BE2C (cell line): ENCODE measurements at regions not wholly inside any gene's neighbourhood (a gene's known extent, or its start where the extent isn't known, plus 50 kb on each side); places are given as distances from the start of the nearest gene placed in this dataset.

Experiments
- DNase-seq: peaks from one replicate; pipeline ENCODE4 v3.0.0-alpha.2; 2020
- H3K27me3 ChIP-seq: fragments of 250-450 bp; sonication (Bioruptor Pico); 2 replicates; pipeline ENCODE4 v1.5.1; 2020; ENCODE audit warnings: mild to moderate bottlenecking
- H3K36me3 ChIP-seq: fragments of 250-450 bp; sonication (Bioruptor Pico); 2 replicates; pipeline ENCODE4 v1.5.1; 2020; ENCODE audit warnings: mild to moderate bottlenecking
- H3K4me1 ChIP-seq: fragments of 250-450 bp; sonication (Bioruptor Pico); 2 replicates; pipeline ENCODE4 v1.5.1; 2020
- H3K4me3 ChIP-seq: 2 replicates; pipeline ENCODE4 v1.5.1; 2011; ENCODE audit warnings: low read depth, low read length
- H3K9me3 ChIP-seq: fragments of 250-450 bp; sonication (Bioruptor Pico); 2 replicates; pipeline ENCODE4 v1.5.1; 2020
- CTCF ChIP-seq: IDR thresholded peaks from 2 replicates; pipeline ENCODE4 v1.5.1; 2012; ENCODE audit warnings: mild to moderate bottlenecking, low read depth, low read length

- H3K4me3 ChIP-seq, result no peak overlapping the region
- no peaks in the 10 kb centered on the region for H3K4me1 ChIP-seq
- H3K36me3 ChIP-seq, result no peaks in the 10 kb centered on the region
- no peaks in the 10 kb centered on the region for H3K9me3 ChIP-seq
- no peak for DNase-seq
- H3K27me3 ChIP-seq, result no peaks in the 10 kb centered on the region
- no peak for TF ChIP-seq CTCF
Observed at GRCh38 chr3:106737265-106737664, 640.0 kb upstream of the CCDC54 start.

DNA sequence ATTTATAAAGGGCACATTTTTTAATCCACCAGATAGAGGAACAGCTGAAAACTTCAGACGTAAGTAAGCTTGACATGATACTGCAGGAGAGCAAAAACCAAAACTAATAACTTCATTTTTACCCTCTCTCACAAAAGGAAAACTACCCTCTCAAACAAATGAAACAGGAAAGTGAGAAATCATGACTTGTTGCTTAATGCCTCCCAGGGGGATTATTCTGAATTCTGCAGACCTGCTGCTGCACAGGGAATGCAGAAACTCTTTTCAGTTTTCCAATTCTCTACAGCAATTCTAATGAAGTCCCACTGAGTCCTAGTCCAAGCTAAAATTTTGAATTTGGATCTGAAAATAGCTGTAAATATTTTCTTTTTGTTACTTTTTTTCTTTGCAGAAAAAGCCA lies 637.1 kb upstream of the CCDC54 start:
- Histone ChIP-seq H3K36me3 (no peaks in the 10 kb centered on the region), H3K27me3 (no peaks in the 10 kb centered on the region), H3K9me3 (no peaks in the 10 kb centered on the region), H3K4me1 (no peaks in the 10 kb centered on the region), H3K4me3 (no peak overlapping the region)
- TF ChIP-seq CTCF, result no peak
- no peak for DNase-seq

GRCh38 chr3:106745344-106746168 lies 631.7 kb upstream of the CCDC54 start:
- DNase-seq, result no peak
- Histone ChIP-seq H3K4me3 (no peak overlapping the region), H3K9me3 (no peaks in the 10 kb centered on the region), H3K4me1 (no peaks in the 10 kb centered on the region), H3K27me3 (no peaks in the 10 kb centered on the region), H3K36me3 (no peaks in the 10 kb centered on the region)
- TF ChIP-seq CTCF, result no peak

DNA sequence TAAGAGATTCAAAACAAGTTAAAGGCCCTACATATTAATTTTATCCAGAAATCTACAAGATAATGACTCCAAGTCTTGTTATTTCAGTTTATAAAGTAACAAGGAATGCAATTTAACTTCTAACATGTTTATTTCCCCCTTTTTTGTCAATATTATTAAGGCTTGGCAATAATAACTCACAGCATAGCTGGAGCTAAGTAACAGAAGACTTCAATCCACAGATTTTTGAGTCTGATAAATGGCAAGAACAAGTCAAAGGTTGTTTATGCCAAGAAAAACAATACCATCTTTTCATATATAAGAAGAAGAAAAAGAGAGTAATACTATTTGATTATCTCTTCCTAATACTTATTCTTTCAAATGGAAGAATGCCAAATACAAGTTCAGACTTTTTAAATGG lies 631.0 kb upstream of the CCDC54 start:
- no peak for TF ChIP-seq CTCF
- no peaks in the 10 kb centered on the region for H3K9me3 ChIP-seq
- no peak for DNase-seq
- no peaks in the 10 kb centered on the region for H3K4me1 ChIP-seq
- no peak overlapping the region for H3K4me3 ChIP-seq
- H3K27me3 ChIP-seq, result no peaks in the 10 kb centered on the region
- H3K36me3 ChIP-seq, result no peaks in the 10 kb centered on the region

DNA sequence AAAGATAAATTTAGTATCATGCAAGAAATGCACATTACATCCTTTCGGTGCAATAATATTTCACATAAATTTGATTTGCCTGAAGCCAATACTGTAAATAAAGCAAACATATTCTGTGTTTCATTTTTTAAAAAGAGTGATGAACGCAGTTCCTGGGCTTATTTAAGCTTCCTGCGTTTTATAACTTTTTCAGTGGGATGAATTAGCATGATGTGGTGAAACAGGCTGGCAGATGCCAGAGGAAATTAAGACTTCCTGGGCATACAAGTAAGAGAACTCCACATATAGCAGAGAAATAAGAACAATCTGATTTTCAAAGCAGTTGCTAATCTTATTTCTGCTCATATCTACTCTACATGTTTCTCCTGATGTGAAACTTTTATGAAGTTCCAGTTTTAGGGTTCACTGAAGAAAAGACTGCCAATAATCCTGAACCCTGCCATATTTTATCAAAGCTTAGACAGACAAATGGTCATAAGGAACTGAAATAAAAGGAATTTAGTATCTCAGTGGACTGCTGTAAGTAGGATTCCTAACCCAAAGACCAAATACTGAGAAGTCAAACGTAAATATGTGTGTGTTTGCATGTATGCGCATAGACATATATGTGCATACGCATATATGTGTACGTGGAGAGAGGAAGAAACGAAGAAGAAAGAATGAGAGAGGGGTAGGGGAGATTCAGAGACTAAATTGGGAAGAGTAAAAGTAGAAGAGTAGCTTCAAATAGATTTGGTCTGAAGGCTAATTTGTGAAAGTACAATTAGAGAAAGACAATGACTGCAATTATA lies 628.6 kb upstream of the CCDC54 start:
- no peak for DNase-seq
- no peaks in the 10 kb centered on the region for H3K4me1 ChIP-seq
- TF ChIP-seq CTCF, result no peak
- no peaks in the 10 kb centered on the region for H3K9me3 ChIP-seq
- no peaks in the 10 kb centered on the region for H3K36me3 ChIP-seq
- H3K27me3 ChIP-seq, result no peaks in the 10 kb centered on the region
- no peak overlapping the region for H3K4me3 ChIP-seq

DNA sequence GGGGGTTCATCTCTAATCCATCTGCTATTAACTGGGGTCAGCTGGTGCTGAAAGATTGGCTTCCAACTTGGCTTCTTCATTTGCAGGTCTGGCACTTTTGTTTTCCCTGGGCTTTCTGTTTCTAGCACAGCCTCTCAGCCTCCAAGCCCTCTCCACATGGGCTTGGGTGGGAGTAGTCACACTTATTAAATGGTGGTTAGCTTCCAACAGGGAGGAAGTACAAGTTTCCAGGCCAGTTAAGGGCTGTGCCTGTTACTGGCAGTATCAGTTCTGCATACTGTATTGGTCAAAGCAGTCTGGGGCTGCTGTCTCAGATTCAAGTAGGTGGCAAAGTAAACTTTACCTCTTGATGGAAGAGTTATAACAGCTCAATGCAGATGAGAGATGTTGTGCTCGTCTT lies 627.1 kb upstream of the CCDC54 start:
- Histone ChIP-seq H3K4me1 (no peaks in the 10 kb centered on the region), H3K36me3 (no peaks in the 10 kb centered on the region), H3K27me3 (no peaks in the 10 kb centered on the region), H3K9me3 (no peaks in the 10 kb centered on the region), H3K4me3 (no peak overlapping the region)
- DNase-seq, result no peak
- no peak for TF ChIP-seq CTCF
